Choroid plexus epithelial cell (primary cell): ENCODE measurements at regions not wholly inside any gene's neighbourhood (a gene's known extent, or its start where the extent isn't known, plus 50 kb on each side); places are given as distances from the start of the nearest gene placed in this dataset.
"Not testable (repeated sequence)": the region's sequence is repeated elsewhere in the genome, so short reads cannot be mapped to it uniquely, and the experiment has no call there.

Experiments
- DNase-seq: peaks from one replicate; pipeline ENCODE4 v3.0.0-alpha.2; 2010; ENCODE audit warnings: low read depth
- H3K4me3 ChIP-seq: 2 replicates; pipeline ENCODE4 v1.5.1; 2011; ENCODE audit warnings: low read depth, mild to moderate bottlenecking, control low read depth, low read length, moderate library complexity
- TF ChIP-seq, protein P1 (sequence below): conservative IDR thresholded peaks from 2 replicates; pipeline ENCODE4 v1.5.1; 2011; ENCODE audit warnings: low read depth, mild to moderate bottlenecking, control low read depth, inconsistent platforms, low read length, moderate library complexity

DNA sequence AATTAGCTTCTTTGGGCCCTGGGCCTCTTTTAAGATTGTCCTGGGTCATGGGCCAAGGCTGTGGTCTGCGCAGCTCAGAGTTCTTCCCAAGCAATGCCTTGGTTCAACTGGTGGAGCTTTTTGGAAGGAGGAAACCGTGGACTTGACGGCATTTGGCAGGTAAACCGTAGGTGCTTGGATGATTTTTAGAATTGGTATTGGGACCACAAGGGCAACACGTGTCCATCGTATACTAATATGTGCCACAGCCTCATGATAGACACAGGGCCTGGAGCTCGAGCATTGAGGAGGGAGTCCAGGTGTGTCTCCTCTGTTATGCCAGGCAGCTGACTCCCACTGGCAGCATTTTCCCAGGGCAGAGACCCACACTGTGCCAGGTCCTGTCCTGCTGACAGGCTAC is 120.9 kb upstream of the PITX1 start:
- no peak for DNase-seq
- TF ChIP-seq, protein P1, sequence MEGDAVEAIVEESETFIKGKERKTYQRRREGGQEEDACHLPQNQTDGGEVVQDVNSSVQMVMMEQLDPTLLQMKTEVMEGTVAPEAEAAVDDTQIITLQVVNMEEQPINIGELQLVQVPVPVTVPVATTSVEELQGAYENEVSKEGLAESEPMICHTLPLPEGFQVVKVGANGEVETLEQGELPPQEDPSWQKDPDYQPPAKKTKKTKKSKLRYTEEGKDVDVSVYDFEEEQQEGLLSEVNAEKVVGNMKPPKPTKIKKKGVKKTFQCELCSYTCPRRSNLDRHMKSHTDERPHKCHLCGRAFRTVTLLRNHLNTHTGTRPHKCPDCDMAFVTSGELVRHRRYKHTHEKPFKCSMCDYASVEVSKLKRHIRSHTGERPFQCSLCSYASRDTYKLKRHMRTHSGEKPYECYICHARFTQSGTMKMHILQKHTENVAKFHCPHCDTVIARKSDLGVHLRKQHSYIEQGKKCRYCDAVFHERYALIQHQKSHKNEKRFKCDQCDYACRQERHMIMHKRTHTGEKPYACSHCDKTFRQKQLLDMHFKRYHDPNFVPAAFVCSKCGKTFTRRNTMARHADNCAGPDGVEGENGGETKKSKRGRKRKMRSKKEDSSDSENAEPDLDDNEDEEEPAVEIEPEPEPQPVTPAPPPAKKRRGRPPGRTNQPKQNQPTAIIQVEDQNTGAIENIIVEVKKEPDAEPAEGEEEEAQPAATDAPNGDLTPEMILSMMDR, result no peak
- H3K4me3 ChIP-seq, result no peak overlapping the region

DNA sequence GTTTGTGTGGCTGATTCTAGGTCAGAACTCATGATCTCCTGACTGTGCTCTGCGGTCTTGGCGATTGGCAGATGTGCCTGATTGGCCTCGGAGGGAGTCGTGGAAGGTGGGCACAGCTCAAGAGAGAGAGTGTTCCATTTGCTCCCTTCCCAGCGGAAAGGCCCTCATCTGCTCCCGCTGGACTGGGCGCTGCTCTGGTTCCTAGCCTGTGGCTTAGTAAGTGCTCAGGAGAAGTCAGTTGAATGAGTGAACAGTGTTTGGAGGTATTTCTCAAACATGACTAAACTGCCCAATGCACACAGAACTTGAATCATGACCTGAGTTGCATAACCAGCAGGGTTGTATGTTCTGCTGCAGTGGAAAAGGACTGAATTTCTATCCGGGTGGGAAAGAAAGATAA is 120.2 kb upstream of the PITX1 start:
- TF ChIP-seq, protein P1, result no peak
- no peak for DNase-seq
- no peak overlapping the region for H3K4me3 ChIP-seq

DNA sequence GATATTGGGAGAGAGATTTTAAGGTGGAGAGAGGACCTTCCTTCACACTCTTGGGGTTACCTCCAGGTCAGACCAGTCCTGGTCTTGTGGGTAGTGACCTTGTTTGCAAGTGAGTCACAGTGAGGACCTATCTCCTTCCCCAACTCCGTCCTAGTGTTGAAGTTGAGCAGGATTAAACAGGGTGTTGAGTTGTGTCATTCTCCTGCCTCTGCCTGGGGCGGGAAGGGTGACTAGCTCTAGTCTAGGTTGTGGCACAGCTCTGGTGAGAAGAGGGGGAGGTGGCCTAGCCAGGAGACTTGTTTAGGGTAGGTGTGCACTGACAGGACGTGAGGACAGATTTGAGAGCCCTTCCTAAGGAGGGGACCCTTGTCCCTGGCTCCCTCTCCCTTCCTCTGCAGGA is 119.6 kb upstream of the PITX1 start:
- no peak for DNase-seq
- H3K4me3 ChIP-seq, result no peak overlapping the region
- TF ChIP-seq, protein P1, result no peak

DNA sequence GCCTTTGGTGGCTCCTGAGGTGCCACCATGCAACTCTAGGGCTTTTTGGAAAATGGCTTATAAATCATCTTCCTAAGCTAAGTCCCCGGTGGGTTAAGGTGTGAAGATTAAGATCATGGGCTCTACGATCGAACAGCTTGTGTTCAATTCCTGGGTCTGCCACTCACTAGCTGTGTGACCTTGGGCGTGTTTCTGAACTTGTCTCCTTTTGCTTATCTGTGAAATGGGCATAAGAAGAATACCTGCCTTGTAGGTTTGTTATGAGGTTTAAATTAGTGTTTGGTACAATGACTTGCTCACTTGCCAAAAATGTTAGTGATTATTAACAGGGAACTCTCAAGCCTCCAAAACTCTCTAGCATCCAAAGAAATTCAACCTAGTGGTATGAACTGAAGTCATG is 119.2 kb upstream of the PITX1 start:
- no peak for DNase-seq
- H3K4me3 ChIP-seq, result no peak overlapping the region
- TF ChIP-seq, protein P1, result no peak

DNA sequence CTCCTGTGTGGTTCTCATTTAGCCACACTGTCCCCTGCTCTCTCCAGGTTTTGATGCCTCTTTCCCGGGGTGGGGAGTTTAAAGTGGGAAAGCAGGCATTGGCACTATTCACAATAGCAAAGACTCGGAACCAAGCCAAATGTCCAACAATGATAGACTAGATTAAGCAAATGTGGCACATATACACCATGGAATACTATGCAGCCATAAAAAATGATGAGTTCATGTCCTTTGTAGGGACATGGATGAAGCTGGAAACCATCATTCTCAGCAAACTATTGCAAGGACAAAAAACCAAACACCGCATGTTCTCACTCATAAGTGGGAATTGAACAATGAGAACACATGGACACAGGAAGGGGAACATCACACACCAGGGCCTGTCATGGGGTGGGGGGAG is 117.6 kb upstream of the PITX1 start:
- not testable (repeated sequence) for H3K4me3 ChIP-seq, DNase-seq

DNA sequence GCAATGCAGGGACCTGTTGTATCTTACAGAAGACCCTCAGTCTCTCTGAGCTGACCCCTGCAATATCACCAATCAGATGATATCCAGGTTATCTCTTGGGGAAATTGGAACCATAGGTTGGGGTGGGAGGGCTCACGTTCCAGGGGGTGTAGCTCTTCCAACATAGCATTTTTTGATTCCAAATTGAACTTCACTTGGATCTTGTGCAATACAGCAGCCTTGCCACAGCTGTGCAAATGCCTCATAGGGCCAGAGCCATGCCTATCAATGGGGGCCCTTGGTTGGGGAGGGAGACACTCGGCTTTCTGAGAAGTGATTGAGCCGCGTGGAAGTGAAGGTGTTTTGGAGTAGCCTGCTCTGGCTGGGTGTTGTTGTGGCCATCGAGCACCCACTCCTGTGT is 117.2 kb upstream of the PITX1 start:
- no peak overlapping the region for H3K4me3 ChIP-seq
- DNase-seq, result no peak
- TF ChIP-seq, protein P1, result no peak

DNA sequence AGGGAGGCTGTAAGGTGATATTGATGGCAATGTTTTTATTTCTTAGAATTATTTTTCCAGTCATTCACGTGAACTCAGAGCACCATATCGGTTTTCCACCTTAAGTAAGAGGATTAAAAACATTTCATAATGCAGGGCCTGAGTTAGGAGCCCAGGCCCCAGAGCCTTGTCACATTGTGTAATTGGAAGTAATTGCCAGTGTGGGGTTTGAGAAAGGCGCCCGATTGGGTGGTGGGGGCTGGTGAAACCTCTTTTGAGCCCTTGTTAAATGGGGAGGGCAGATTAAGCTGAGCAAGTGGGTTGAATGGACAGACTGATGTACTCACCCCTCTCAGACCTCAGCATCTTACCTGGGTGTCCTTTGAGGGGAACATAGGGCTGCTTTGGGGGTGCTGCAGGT is 116.7 kb upstream of the PITX1 start:
- TF ChIP-seq, protein P1, result no peak
- no peak for DNase-seq

DNA sequence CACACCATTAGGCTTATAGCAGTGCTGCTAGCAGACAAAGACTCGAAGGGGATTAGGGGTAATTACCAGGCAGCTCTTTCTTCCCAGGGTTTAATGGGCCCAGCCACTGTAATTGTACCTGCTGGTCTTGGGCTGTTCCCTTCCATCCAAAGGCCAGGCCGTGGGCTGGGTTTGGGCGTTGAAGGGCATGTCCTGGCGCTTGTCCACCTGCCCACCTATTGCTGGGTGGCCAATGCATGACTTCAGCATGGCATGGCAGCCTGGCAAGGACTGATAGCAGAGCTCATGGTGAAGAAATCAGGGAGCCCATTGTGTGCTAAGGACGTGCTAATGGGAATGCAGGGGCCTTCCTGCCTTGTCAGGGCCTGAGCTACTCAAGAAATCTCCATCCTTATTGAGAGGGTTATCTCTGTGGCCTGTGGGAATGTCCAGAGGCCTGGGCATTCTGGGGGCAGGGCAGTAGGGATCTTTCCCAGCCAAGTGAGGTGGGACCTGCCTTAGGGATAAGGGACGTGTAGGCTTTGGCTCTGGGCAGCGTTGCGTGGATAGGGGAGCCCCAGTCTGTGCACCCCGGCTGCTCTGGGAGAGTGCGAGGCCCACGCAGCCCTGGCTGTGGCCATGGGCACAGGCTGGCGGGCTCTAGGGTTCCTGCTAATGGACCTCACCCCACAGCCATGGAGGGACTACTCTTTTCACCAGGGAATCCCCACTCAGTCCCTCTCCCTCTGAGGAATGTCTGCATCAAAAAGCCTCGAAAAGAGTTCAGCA is 116.1 kb upstream of the PITX1 start:
- no peak for DNase-seq
- H3K4me3 ChIP-seq, result no peak overlapping the region
- TF ChIP-seq, protein P1, result no peak

More for the DNA sequence above, 116.7 kb upstream of the PITX1 start:
- no peak overlapping the region for H3K4me3 ChIP-seq
